ENCODE measurements at regions not wholly inside any gene's neighbourhood (a gene's known extent, or its start where the extent isn't known, plus 50 kb on each side); places are given as distances from the start of the nearest gene placed in this dataset.
"Not testable (repeated sequence)": the region's sequence is repeated elsewhere in the genome, so short reads cannot be mapped to it uniquely, and the experiment has no call there.

GRCh38 chr7:32670110-32671025 lies 175.1 kb downstream of the AVL9 start:
- Histone ChIP-seq H3K79me2 (ENCODE audit: insufficient read depth, low read depth) (no peaks in the 10 kb centered on the region), H2AFZ (ENCODE audit: low read depth) (no peak overlapping the region), H3K4me2 (no peak overlapping the region), H3K4me3 (IDR thresholded peaks at IDR 0.05; ENCODE audit: insufficient read depth, low read depth, low read length) (no peak overlapping the region), H3K4me1 (ENCODE audit: low read depth, poor library complexity, severe bottlenecking) (peaks cover 4% of the 10 kb centered on the region), H3K36me3 (ENCODE audit: insufficient read depth) (no peaks in the 10 kb centered on the region), H3K27me3 (ENCODE audit: insufficient read depth, low read depth) (no peaks in the 10 kb centered on the region), H3K9ac (no peak overlapping the region), H3K27ac (no peak overlapping the region), H4K20me1 (ENCODE audit: insufficient read depth) (no peaks in the 10 kb centered on the region)
- TF ChIP-seq, protein P1, sequence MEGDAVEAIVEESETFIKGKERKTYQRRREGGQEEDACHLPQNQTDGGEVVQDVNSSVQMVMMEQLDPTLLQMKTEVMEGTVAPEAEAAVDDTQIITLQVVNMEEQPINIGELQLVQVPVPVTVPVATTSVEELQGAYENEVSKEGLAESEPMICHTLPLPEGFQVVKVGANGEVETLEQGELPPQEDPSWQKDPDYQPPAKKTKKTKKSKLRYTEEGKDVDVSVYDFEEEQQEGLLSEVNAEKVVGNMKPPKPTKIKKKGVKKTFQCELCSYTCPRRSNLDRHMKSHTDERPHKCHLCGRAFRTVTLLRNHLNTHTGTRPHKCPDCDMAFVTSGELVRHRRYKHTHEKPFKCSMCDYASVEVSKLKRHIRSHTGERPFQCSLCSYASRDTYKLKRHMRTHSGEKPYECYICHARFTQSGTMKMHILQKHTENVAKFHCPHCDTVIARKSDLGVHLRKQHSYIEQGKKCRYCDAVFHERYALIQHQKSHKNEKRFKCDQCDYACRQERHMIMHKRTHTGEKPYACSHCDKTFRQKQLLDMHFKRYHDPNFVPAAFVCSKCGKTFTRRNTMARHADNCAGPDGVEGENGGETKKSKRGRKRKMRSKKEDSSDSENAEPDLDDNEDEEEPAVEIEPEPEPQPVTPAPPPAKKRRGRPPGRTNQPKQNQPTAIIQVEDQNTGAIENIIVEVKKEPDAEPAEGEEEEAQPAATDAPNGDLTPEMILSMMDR (conservative IDR thresholded peaks at IDR 0.05; ENCODE audit: low read depth, low read length): no peak

DNA sequence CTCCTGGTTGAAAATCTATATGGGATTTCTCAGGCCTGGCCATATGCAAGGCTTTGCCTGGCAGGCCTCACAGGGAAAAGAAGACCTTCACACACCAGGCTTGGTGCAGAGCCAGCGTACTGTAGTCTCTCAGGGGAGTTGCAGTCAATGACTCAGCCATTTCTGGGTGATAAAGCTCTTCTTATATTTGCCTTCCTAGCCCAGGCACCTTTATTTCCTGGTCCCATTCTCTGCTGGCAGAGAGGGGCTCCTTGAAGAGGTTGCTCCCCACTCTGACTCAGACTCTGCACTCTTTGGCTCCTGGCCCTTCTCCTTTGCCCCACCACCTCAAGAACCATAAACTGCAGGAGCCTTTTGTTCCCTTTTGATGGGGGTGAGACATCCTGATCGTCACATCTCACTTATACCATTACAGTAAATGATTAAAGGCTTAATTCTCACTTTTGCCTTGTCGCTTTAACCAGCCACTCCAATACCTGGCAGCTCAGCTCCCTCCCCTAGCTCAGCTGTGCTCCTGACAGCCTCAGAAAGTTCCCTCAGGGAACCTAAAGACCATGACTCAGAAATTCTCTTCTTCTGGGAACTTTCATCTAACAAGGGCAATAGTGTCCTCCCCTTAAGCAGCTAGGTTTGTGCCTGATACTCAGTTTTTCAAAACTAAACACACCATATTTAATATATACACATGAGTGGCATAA lies 174.0 kb downstream of the AVL9 start:
- not testable (repeated sequence) for H3K4me3 ChIP-seq (IDR thresholded peaks at IDR 0.05; ENCODE audit: insufficient read depth, low read depth, low read length); H3K27me3 ChIP-seq (ENCODE audit: insufficient read depth, low read depth); H3K4me1 ChIP-seq (ENCODE audit: low read depth, poor library complexity, severe bottlenecking); H3K79me2 ChIP-seq (ENCODE audit: insufficient read depth, low read depth); H3K4me2 ChIP-seq; H3K27ac ChIP-seq; H3K36me3 ChIP-seq (ENCODE audit: insufficient read depth); H2AFZ ChIP-seq (ENCODE audit: low read depth); H3K9ac ChIP-seq; H4K20me1 ChIP-seq (ENCODE audit: insufficient read depth)

GRCh38 chr7:32668387-32669097 lies 173.3 kb downstream of the AVL9 start:
- H3K4me3 ChIP-seq (IDR thresholded peaks at IDR 0.05; ENCODE audit: insufficient read depth, low read depth, low read length): not testable (repeated sequence)

DNA sequence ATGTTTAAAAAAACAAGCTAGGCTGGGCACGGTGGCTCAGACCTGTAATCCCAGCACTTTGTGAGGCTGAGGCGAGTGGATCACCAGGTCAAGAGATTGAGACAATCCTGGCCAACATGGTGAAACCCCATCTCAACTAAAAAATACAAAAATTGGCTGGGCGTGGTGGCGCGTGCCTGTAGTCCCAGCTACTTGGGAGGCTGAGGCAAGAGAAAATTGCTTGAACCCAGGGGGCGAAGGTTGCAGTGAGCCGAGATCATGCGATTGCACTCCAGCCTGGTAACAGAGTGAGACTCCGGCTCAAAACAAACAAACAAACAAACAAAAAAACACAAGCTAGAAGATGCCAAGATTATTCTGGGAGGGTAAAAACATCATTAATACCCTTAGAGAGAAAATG lies 172.3 kb downstream of the AVL9 start:
- not testable (repeated sequence) for H3K9ac ChIP-seq; H3K79me2 ChIP-seq (ENCODE audit: insufficient read depth, low read depth); H3K4me2 ChIP-seq; H3K27me3 ChIP-seq (ENCODE audit: insufficient read depth, low read depth); H4K20me1 ChIP-seq (ENCODE audit: insufficient read depth); H2AFZ ChIP-seq (ENCODE audit: low read depth); H3K4me1 ChIP-seq (ENCODE audit: low read depth, poor library complexity, severe bottlenecking); H3K27ac ChIP-seq; H3K36me3 ChIP-seq (ENCODE audit: insufficient read depth); H3K4me3 ChIP-seq (IDR thresholded peaks at IDR 0.05; ENCODE audit: insufficient read depth, low read depth, low read length)

More at GRCh38 chr7:32668387-32669097, 173.3 kb downstream of the AVL9 start:
- not testable (repeated sequence) for H4K20me1 ChIP-seq (ENCODE audit: insufficient read depth); H3K9ac ChIP-seq; H3K4me2 ChIP-seq; H3K36me3 ChIP-seq (ENCODE audit: insufficient read depth); H3K4me1 ChIP-seq (ENCODE audit: low read depth, poor library complexity, severe bottlenecking); H3K27ac ChIP-seq; H3K27me3 ChIP-seq (ENCODE audit: insufficient read depth, low read depth); H3K79me2 ChIP-seq (ENCODE audit: insufficient read depth, low read depth); H2AFZ ChIP-seq (ENCODE audit: low read depth)

GRCh38 chr7:32663805-32664211 lies 168.5 kb downstream of the AVL9 start:
- not testable (repeated sequence) for H3K79me2 ChIP-seq (ENCODE audit: insufficient read depth, low read depth); H3K4me3 ChIP-seq (IDR thresholded peaks at IDR 0.05; ENCODE audit: insufficient read depth, low read depth, low read length); H2AFZ ChIP-seq (ENCODE audit: low read depth); H3K27me3 ChIP-seq (ENCODE audit: insufficient read depth, low read depth); H3K4me1 ChIP-seq (ENCODE audit: low read depth, poor library complexity, severe bottlenecking); H3K36me3 ChIP-seq (ENCODE audit: insufficient read depth); H4K20me1 ChIP-seq (ENCODE audit: insufficient read depth); H3K4me2 ChIP-seq; H3K9ac ChIP-seq; H3K27ac ChIP-seq

- not testable (repeated sequence) for H3K4me2 ChIP-seq; H3K4me3 ChIP-seq (IDR thresholded peaks at IDR 0.05; ENCODE audit: insufficient read depth, low read depth, low read length); H3K79me2 ChIP-seq (ENCODE audit: insufficient read depth, low read depth); H2AFZ ChIP-seq (ENCODE audit: low read depth); H3K27ac ChIP-seq; H3K36me3 ChIP-seq (ENCODE audit: insufficient read depth); H3K4me1 ChIP-seq (ENCODE audit: low read depth, poor library complexity, severe bottlenecking); H3K27me3 ChIP-seq (ENCODE audit: insufficient read depth, low read depth); H3K9ac ChIP-seq; H4K20me1 ChIP-seq (ENCODE audit: insufficient read depth)
These were observed 167.2 kb downstream of the AVL9 start for GRCh38 chr7:32662509-32662908.

Measured in KMS-11 (cell line).